HEK293 (cell line): ENCODE measurements at regions not wholly inside any gene's neighbourhood (a gene's known extent, or its start where the extent isn't known, plus 50 kb on each side); places are given as distances from the start of the nearest gene placed in this dataset.

Source experiments
- CTCF ChIA-PET: fragments of 350-600 bp; formaldehyde crosslinking; extraction: SDS; loops from one replicate; lab custom pipeline; 2021; ENCODE audit warnings: antibody characterized with exemption; lab: Yijun Ruan, JAX
- POLR2A ChIA-PET: fragments of 300-600 bp; formaldehyde crosslinking; extraction: SDS; loops from one replicate; lab custom pipeline; 2020; ENCODE audit warnings: antibody characterized with exemption, inconsistent platforms; lab: Yijun Ruan, JAX
- H3K27ac ChIP-seq: fragments of 200-500 bp; sonication (Bioruptor generic); 2 replicates; pipeline ENCODE4 v1.5.1; 2014; ENCODE audit warnings: low read depth, low read length, control low read depth, inconsistent platforms; ENCODE audit errors: extremely low read depth
- H3K36me3 ChIP-seq, 2 experiments: fragments of 200-500 bp in 1 of 2; sonication (Bioruptor generic) in 1 of 2; 1 replicate in 1 of 2; 2 replicates in 1 of 2; pipeline ENCODE4 v1.5.1; 2014 to 2017; ENCODE audit warnings: inconsistent platforms in 2 of 2, low read length in 2 of 2; ENCODE audit not compliant: control insufficient read depth in 2 of 2, insufficient read depth in 1 of 2
- H3K4me1 ChIP-seq: fragments of 200-500 bp; sonication (Bioruptor generic); 2 replicates; pipeline ENCODE4 v1.5.1; 2014; ENCODE audit warnings: mild to moderate bottlenecking, low read length, inconsistent platforms; ENCODE audit not compliant: control insufficient read depth, insufficient read depth
- H3K4me3 ChIP-seq: 2 replicates; pipeline ENCODE4 v1.5.1; 2011; ENCODE audit warnings: low read depth, mild to moderate bottlenecking, control low read depth, low read length, moderate library complexity
- H3K9me3 ChIP-seq: fragments of 200-500 bp; sonication (Bioruptor generic); 2 replicates; pipeline ENCODE4 v1.5.1; 2014; ENCODE audit warnings: low read depth, low read length, inconsistent platforms; ENCODE audit not compliant: control insufficient read depth, insufficient read depth
- OSR2 ChIP-seq: fragments of 450-650 bp; formaldehyde crosslinking; IDR thresholded peaks from 2 replicates; pipeline ENCODE4 v1.5.1; 2016; ENCODE audit warnings: missing biosample characterization, missing genetic modification characterization
- YY2 ChIP-seq: fragments of 450-650 bp; formaldehyde crosslinking; IDR thresholded peaks from 2 replicates; pipeline ENCODE4 v1.5.1; 2016; ENCODE audit warnings: missing biosample characterization, missing genetic modification characterization
- ZBTB1 ChIP-seq: fragments of 450-650 bp; formaldehyde crosslinking; IDR thresholded peaks from 2 replicates; pipeline ENCODE4 v1.5.1; 2016; ENCODE audit warnings: missing biosample characterization, missing genetic modification characterization
- ZBTB8A ChIP-seq: fragments of 450-650 bp; formaldehyde crosslinking; IDR thresholded peaks from 2 replicates; pipeline ENCODE4 v1.5.1; 2016; ENCODE audit warnings: missing biosample characterization, missing genetic modification characterization
- ZFP3 ChIP-seq: fragments of 450-650 bp; formaldehyde crosslinking; IDR thresholded peaks from 2 replicates; pipeline ENCODE4 v1.5.1; 2016; ENCODE audit warnings: low read depth, missing biosample characterization, missing genetic modification characterization
- ZNF121 ChIP-seq: fragments of 450-650 bp; formaldehyde crosslinking; IDR thresholded peaks from 2 replicates; pipeline ENCODE4 v1.5.1; 2016; ENCODE audit warnings: missing biosample characterization, missing genetic modification characterization
- ZNF175 ChIP-seq: fragments of 450-650 bp; formaldehyde crosslinking; IDR thresholded peaks from 2 replicates; pipeline ENCODE4 v1.5.1; 2016; ENCODE audit warnings: missing biosample characterization, missing genetic modification characterization
- ZNF248 ChIP-seq: fragments of 450-650 bp; formaldehyde crosslinking; IDR thresholded peaks from 2 replicates; pipeline ENCODE4 v1.5.1; 2017; ENCODE audit warnings: missing biosample characterization, missing genetic modification characterization
- ZNF335 ChIP-seq: fragments of 450-650 bp; formaldehyde crosslinking; conservative IDR thresholded peaks from 2 replicates; pipeline ENCODE4 v1.5.1; 2016; ENCODE audit warnings: missing biosample characterization, missing genetic modification characterization
- ZNF48 ChIP-seq: fragments of 450-650 bp; formaldehyde crosslinking; IDR thresholded peaks from 2 replicates; pipeline ENCODE4 v1.5.1; 2016; ENCODE audit warnings: missing biosample characterization, missing genetic modification characterization
- ZNF561 ChIP-seq: fragments of 450-650 bp; IDR thresholded peaks from 2 replicates; pipeline ENCODE4 v1.5.1; 2018; ENCODE audit warnings: missing biosample characterization, missing genetic modification characterization, borderline replicate concordance
- ZNF600 ChIP-seq: fragments of 450-650 bp; formaldehyde crosslinking; IDR thresholded peaks from 2 replicates; pipeline ENCODE4 v1.5.1; 2016; ENCODE audit warnings: missing biosample characterization, missing genetic modification characterization
- ZNF707 ChIP-seq: fragments of 450-650 bp; formaldehyde crosslinking; IDR thresholded peaks from 2 replicates; pipeline ENCODE4 v1.5.1; 2016; ENCODE audit warnings: missing biosample characterization, missing genetic modification characterization
- TF ChIP-seq, protein P1 (sequence below): fragments of 450-650 bp; formaldehyde crosslinking; IDR thresholded peaks from 2 replicates; pipeline ENCODE4 v1.5.1; 2016; ENCODE audit warnings: missing biosample characterization, missing genetic modification characterization
- TF ChIP-seq, protein P2 (sequence below): fragments of 450-650 bp; formaldehyde crosslinking; optimal IDR thresholded peaks from 2 replicates; pipeline ENCODE3; 2016; ENCODE audit warnings: missing biosample characterization, mild to moderate bottlenecking, missing genetic modification characterization
- TF ChIP-seq, protein P3 (sequence below): fragments of 450-650 bp; formaldehyde crosslinking; IDR thresholded peaks from 2 replicates; pipeline ENCODE4 v1.5.1; 2017; ENCODE audit warnings: missing biosample characterization, missing genetic modification characterization
- TF ChIP-seq, protein P4 (sequence below): fragments of 450-650 bp; formaldehyde crosslinking; IDR thresholded peaks from 2 replicates; pipeline ENCODE4 v1.5.1; 2017; ENCODE audit warnings: missing biosample characterization, missing genetic modification characterization
- TF ChIP-seq, protein P5 (sequence below): fragments of 450-650 bp; formaldehyde crosslinking; IDR thresholded peaks from 2 replicates; pipeline ENCODE4 v1.5.1; 2016; ENCODE audit warnings: missing biosample characterization, missing genetic modification characterization
- TF ChIP-seq, protein P6 (sequence below): fragments of 450-650 bp; formaldehyde crosslinking; IDR thresholded peaks from 2 replicates; pipeline ENCODE4 v1.5.1; 2016; ENCODE audit warnings: missing biosample characterization, missing genetic modification characterization

DNA sequence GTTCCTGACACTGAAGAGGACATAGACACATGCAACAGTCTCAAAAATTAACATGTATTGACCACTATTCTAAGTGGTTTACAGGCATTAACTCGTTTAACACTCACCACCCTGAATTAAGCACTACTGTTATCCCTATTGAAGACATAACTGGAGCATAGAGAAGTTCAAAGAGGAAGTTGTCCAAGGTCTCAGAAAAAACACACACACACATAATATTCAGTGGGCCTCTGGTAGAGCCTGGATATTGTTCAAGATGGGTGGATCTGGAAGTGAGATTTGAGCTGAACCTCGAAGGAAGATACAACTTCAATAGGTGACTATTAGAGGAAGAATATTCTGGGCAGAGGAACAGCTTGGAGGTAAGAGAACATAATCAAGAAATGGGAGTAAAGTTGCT lies 334.9 kb downstream of the HNRNPD start:
- H3K36me3 ChIP-seq = no peaks in the 10 kb centered on the region
- TF ChIP-seq ZNF335 (tag by site-specific recombination) = no peak
- TF ChIP-seq ZNF600 (tag by site-specific recombination) = no peak
- TF ChIP-seq ZBTB1 (tag by site-specific recombination) = no peak
- no peak overlapping the region for H3K27ac ChIP-seq
- H3K4me1 ChIP-seq = no peaks in the 10 kb centered on the region
- H3K9me3 ChIP-seq = no peaks in the 10 kb centered on the region
- ChIA-PET CTCF (interaction anchor here (0.6 kb wide), 1 partner anchor 84 kb away, joined by 3 read pairs; no protein-coding TSS in a partner anchor), POLR2A (no interaction called here)
- no peak overlapping the region for H3K4me3 ChIP-seq

DNA sequence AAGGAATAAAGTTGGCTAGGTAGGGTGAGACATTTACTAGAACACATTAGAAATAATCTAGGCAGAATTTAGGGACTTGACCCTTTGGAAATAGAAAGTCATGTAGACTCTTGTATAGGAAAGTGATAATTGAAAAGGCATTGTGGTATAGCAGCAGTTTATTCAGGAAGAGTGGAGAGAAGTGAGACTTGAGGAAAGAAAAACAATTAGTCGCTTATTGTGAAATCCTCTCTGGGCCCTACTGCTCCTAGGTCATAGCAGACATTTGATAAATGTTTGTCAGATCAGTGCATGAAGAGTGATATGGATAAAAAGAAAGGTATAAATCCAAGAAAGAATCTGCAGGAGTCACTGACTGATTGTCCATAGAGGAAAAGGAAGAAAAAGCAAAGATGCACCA lies 337.6 kb downstream of the HNRNPD start:
- CTCF ChIA-PET = no interaction called here
- TF ChIP-seq ZNF48 = no peak
- no peak for TF ChIP-seq ZNF561 (tag by site-specific recombination)
- no peak for TF ChIP-seq ZNF121 (tag by site-specific recombination)
- no peak for TF ChIP-seq ZFP3 (tag by site-specific recombination)
- TF ChIP-seq, protein P1, sequence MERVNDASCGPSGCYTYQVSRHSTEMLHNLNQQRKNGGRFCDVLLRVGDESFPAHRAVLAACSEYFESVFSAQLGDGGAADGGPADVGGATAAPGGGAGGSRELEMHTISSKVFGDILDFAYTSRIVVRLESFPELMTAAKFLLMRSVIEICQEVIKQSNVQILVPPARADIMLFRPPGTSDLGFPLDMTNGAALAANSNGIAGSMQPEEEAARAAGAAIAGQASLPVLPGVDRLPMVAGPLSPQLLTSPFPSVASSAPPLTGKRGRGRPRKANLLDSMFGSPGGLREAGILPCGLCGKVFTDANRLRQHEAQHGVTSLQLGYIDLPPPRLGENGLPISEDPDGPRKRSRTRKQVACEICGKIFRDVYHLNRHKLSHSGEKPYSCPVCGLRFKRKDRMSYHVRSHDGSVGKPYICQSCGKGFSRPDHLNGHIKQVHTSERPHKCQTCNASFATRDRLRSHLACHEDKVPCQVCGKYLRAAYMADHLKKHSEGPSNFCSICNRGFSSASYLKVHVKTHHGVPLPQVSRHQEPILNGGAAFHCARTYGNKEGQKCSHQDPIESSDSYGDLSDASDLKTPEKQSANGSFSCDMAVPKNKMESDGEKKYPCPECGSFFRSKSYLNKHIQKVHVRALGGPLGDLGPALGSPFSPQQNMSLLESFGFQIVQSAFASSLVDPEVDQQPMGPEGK = no peak
- TF ChIP-seq ZBTB8A (tag by site-specific recombination) = no peak
- TF ChIP-seq, protein P2, sequence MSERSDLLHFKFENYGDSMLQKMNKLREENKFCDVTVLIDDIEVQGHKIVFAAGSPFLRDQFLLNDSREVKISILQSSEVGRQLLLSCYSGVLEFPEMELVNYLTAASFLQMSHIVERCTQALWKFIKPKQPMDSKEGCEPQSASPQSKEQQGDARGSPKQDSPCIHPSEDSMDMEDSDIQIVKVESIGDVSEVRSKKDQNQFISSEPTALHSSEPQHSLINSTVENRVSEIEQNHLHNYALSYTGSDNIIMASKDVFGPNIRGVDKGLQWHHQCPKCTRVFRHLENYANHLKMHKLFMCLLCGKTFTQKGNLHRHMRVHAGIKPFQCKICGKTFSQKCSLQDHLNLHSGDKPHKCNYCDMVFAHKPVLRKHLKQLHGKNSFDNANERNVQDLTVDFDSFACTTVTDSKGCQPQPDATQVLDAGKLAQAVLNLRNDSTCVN (tag by site-specific recombination) = no peak
- no peak for TF ChIP-seq ZNF707 (tag by site-specific recombination)
- no peak for TF ChIP-seq ZNF175 (tag by site-specific recombination)
- no peak for TF ChIP-seq YY2
- no peak for TF ChIP-seq OSR2 (tag by site-specific recombination)
- TF ChIP-seq, protein P3, sequence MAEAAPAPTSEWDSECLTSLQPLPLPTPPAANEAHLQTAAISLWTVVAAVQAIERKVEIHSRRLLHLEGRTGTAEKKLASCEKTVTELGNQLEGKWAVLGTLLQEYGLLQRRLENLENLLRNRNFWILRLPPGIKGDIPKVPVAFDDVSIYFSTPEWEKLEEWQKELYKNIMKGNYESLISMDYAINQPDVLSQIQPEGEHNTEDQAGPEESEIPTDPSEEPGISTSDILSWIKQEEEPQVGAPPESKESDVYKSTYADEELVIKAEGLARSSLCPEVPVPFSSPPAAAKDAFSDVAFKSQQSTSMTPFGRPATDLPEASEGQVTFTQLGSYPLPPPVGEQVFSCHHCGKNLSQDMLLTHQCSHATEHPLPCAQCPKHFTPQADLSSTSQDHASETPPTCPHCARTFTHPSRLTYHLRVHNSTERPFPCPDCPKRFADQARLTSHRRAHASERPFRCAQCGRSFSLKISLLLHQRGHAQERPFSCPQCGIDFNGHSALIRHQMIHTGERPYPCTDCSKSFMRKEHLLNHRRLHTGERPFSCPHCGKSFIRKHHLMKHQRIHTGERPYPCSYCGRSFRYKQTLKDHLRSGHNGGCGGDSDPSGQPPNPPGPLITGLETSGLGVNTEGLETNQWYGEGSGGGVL (tag by site-specific recombination) = no peak
- TF ChIP-seq ZNF248 (tag by site-specific recombination) = no peak
- TF ChIP-seq, protein P4, sequence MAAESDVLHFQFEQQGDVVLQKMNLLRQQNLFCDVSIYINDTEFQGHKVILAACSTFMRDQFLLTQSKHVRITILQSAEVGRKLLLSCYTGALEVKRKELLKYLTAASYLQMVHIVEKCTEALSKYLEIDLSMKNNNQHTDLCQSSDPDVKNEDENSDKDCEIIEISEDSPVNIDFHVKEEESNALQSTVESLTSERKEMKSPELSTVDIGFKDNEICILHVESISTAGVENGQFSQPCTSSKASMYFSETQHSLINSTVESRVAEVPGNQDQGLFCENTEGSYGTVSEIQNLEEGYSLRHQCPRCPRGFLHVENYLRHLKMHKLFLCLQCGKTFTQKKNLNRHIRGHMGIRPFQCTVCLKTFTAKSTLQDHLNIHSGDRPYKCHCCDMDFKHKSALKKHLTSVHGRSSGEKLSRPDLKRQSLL (tag by site-specific recombination) = no peak
- TF ChIP-seq, protein P5, sequence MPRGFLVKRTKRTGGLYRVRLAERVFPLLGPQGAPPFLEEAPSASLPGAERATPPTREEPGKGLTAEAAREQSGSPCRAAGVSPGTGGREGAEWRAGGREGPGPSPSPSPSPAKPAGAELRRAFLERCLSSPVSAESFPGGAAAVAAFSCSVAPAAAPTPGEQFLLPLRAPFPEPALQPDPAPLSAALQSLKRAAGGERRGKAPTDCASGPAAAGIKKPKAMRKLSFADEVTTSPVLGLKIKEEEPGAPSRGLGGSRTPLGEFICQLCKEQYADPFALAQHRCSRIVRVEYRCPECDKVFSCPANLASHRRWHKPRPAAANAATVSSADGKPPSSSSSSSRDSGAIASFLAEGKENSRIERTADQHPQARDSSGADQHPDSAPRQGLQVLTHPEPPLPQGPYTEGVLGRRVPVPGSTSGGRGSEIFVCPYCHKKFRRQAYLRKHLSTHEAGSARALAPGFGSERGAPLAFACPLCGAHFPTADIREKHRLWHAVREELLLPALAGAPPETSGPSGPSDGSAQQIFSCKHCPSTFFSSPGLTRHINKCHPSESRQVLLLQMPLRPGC (tag by site-specific recombination) = no peak
- TF ChIP-seq, protein P6, sequence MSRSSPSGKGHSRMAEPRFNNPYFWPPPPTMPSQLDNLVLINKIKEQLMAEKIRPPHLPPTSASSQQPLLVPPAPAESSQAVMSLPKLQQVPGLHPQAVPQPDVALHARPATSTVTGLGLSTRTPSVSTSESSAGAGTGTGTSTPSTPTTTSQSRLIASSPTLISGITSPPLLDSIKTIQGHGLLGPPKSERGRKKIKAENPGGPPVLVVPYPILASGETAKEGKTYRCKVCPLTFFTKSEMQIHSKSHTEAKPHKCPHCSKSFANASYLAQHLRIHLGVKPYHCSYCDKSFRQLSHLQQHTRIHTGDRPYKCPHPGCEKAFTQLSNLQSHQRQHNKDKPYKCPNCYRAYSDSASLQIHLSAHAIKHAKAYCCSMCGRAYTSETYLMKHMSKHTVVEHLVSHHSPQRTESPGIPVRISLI (tag by site-specific recombination) = no peak
- no peaks in the 10 kb centered on the region for H3K4me1 ChIP-seq
- H3K27ac ChIP-seq = no peak overlapping the region
- POLR2A ChIA-PET = no interaction called here
- H3K36me3 ChIP-seq = no peaks in the 10 kb centered on the region
- no peak overlapping the region for H3K4me3 ChIP-seq
- H3K9me3 ChIP-seq = no peaks in the 10 kb centered on the region
